Brain microvascular endothelial cell (primary cell): ENCODE measurements at regions not wholly inside any gene's neighbourhood (a gene's known extent, or its start where the extent isn't known, plus 50 kb on each side); places are given as distances from the start of the nearest gene placed in this dataset.

Experiments used
- DNase-seq: peaks from one replicate; pipeline ENCODE4 v3.0.0-alpha.2; 2020
- H3K27ac ChIP-seq: fragments of 250-450 bp; sonication (Bioruptor Pico); 2 replicates; pipeline ENCODE4 v1.5.1; 2020; ENCODE audit warnings: mild to moderate bottlenecking, moderate library complexity
- H3K27me3 ChIP-seq: fragments of 250-450 bp; sonication (Bioruptor Pico); replicated peaks from 2 replicates; pipeline ENCODE4 v1.5.1; 2020; ENCODE audit warnings: mild to moderate bottlenecking
- H3K36me3 ChIP-seq: fragments of 250-450 bp; sonication (Bioruptor Pico); replicated peaks from 2 replicates; pipeline ENCODE4 v1.5.1; 2020; ENCODE audit warnings: mild to moderate bottlenecking
- H3K4me3 ChIP-seq: 2 replicates; pipeline ENCODE4 v1.5.1; 2011; ENCODE audit warnings: low read depth, mild to moderate bottlenecking, control low read depth, low read length, moderate library complexity
- CTCF ChIP-seq: IDR thresholded peaks from 2 replicates; pipeline ENCODE4 v1.5.1; 2011; ENCODE audit warnings: low read depth, mild to moderate bottlenecking, moderate library complexity, low read length, control low read depth, inconsistent platforms; ENCODE audit errors: missing control alignments
- in situ Hi-C: cut with HindIII; loops from 2 replicates; pipeline ENCODE4 v1.10.0; 2017; ENCODE audit warnings: low sequenced_read_pairs, low pct_ligation_motif_present

GRCh38 chr13:50162567-50162966, 147.3 kb downstream of the KCNRG start:
- in situ Hi-C loops, result no loop called here

GRCh38 chr13:50167224-50167947, 152.1 kb downstream of the KCNRG start:
- H3K27me3 ChIP-seq, result no peaks in the 10 kb centered on the region
- no peak overlapping the region for H3K27ac ChIP-seq
- no peak for TF ChIP-seq CTCF
- in situ Hi-C loops, result no loop called here
- H3K4me3 ChIP-seq, result no peak overlapping the region
- no peak for DNase-seq
- no peaks in the 10 kb centered on the region for H3K36me3 ChIP-seq

More at GRCh38 chr13:50162567-50162966, 147.3 kb downstream of the KCNRG start:
- no peak for DNase-seq
- H3K27me3 ChIP-seq, result no peaks in the 10 kb centered on the region
- H3K36me3 ChIP-seq, result no peaks in the 10 kb centered on the region
- H3K4me3 ChIP-seq, result no peak overlapping the region
- no peak for TF ChIP-seq CTCF
- no peak overlapping the region for H3K27ac ChIP-seq

GRCh38 chr13:50167967-50168366, 152.7 kb downstream of the KCNRG start:
- no peak overlapping the region for H3K4me3 ChIP-seq
- no peaks in the 10 kb centered on the region for H3K36me3 ChIP-seq
- no peaks in the 10 kb centered on the region for H3K27me3 ChIP-seq
- no peak for TF ChIP-seq CTCF
- DNase-seq, result no peak
- no peak overlapping the region for H3K27ac ChIP-seq
- in situ Hi-C loops, result no loop called here

GRCh38 chr13:50168786-50169185, 153.5 kb downstream of the KCNRG start:
- no peak for DNase-seq
- Histone ChIP-seq H3K4me3 (no peak overlapping the region), H3K36me3 (no peaks in the 10 kb centered on the region), H3K27me3 (no peaks in the 10 kb centered on the region), H3K27ac (no peak overlapping the region)
- TF ChIP-seq CTCF, result no peak
- in situ Hi-C loops, result no loop called here

- no peaks in the 10 kb centered on the region for H3K36me3 ChIP-seq
- in situ Hi-C loops, result no loop called here
- TF ChIP-seq CTCF, result peak; percentile 18
- no peak overlapping the region for H3K27ac ChIP-seq
- no peak overlapping the region for H3K4me3 ChIP-seq
- no peak for DNase-seq
- H3K27me3 ChIP-seq, result no peaks in the 10 kb centered on the region
These were observed 155.3 kb downstream of the KCNRG start for GRCh38 chr13:50170447-50171037.
